ENCODE measurements at regions not wholly inside any gene's neighbourhood (a gene's known extent, or its start where the extent isn't known, plus 50 kb on each side); places are given as distances from the start of the nearest gene placed in this dataset.

DNA sequence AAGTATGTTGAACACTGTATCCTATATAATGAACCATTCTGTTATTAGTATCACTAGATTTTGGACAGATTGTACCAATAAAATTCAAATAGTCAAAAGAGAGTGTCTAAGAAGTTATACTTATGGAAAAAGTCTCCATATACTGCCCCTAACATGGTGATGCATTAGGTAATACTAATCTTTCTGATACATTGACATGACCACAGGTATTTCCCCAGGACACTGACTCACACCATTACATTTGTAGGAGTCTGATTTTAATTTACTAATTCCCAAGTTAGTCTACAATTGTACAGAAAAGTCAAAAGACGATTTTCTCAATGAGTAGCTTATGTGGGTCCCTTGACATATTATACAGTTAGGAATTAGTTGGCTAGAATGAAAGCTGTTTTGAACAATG lies 593.8 kb downstream of the ISL1 start (continued):
- TF ChIP-seq, protein P1, sequence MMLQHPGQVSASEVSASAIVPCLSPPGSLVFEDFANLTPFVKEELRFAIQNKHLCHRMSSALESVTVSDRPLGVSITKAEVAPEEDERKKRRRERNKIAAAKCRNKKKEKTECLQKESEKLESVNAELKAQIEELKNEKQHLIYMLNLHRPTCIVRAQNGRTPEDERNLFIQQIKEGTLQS (IDR thresholded peaks at IDR 0.05; ENCODE audit: insufficient read depth, low read depth, low read length), result no peak
- TF ChIP-seq EP300 (IDR thresholded peaks at IDR 0.05; ENCODE audit: borderline replicate concordance in 1 of 2, low read depth in 2 of 2, low read length in 2 of 2) (no peak), HDAC2 (IDR thresholded peaks at IDR 0.05; ENCODE audit: borderline replicate concordance in 1 of 2, low read depth in 2 of 2, low read length in 2 of 2) (no peak), CREB1 (IDR thresholded peaks at IDR 0.05) (no peak)
